ENCODE measurements at regions not wholly inside any gene's neighbourhood (a gene's known extent, or its start where the extent isn't known, plus 50 kb on each side); places are given as distances from the start of the nearest gene placed in this dataset.
A peak's percentile ranks its signal among the peaks of the same experiment; 100 is the strongest.

DNA sequence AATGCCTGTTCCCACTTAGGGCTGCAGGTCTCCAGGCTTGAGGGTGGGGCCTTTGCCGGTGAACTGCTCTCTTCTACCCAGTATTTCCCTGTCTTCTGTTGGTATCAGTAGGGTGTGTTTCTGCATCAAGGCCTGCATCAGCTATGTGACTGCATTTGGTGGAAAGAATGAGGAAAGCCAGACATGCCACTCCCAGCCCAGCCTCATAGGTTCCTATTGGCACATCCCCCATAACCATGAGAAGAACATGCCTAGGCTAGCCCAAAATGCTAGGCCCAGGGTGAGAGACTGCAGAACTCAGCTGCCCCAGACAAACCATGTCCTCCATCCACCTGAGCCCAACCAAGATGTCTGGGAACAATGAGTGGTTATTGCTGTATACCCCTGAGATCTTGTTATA is 380.3 kb upstream of the ADARB2 start:
- TF ChIP-seq, protein P1, sequence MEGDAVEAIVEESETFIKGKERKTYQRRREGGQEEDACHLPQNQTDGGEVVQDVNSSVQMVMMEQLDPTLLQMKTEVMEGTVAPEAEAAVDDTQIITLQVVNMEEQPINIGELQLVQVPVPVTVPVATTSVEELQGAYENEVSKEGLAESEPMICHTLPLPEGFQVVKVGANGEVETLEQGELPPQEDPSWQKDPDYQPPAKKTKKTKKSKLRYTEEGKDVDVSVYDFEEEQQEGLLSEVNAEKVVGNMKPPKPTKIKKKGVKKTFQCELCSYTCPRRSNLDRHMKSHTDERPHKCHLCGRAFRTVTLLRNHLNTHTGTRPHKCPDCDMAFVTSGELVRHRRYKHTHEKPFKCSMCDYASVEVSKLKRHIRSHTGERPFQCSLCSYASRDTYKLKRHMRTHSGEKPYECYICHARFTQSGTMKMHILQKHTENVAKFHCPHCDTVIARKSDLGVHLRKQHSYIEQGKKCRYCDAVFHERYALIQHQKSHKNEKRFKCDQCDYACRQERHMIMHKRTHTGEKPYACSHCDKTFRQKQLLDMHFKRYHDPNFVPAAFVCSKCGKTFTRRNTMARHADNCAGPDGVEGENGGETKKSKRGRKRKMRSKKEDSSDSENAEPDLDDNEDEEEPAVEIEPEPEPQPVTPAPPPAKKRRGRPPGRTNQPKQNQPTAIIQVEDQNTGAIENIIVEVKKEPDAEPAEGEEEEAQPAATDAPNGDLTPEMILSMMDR (IDR thresholded peaks at IDR 0.05; ENCODE audit: poor library complexity), result no peak
- TF ChIP-seq EZH2phosphoT487 (IDR thresholded peaks at IDR 0.05; ENCODE audit: low read depth, severe bottlenecking, unreplicated experiment), result no peak
- no peaks in the 10 kb centered on the region for H3K79me2 ChIP-seq
- no peaks in the 10 kb centered on the region for H4K20me1 ChIP-seq (ENCODE audit: insufficient read depth, poor library complexity, severe bottlenecking)
- no peaks in the 10 kb centered on the region for H3K9me2 ChIP-seq (replicated peaks; ENCODE audit: insufficient read depth)
- no peak overlapping the region for H2AFZ ChIP-seq
- H3K9me3 ChIP-seq (ENCODE audit: low read depth), result no peaks in the 10 kb centered on the region
- no peak for DNase-seq (ENCODE audit: low spot score)
- no peak overlapping the region for H3K4me2 ChIP-seq
- no peaks in the 10 kb centered on the region for H3K27me3 ChIP-seq
- no peak overlapping the region for H3K4me3 ChIP-seq
- H3K27ac ChIP-seq, result no peak overlapping the region
- no peaks in the 10 kb centered on the region for H3K4me1 ChIP-seq (ENCODE audit: insufficient read depth)
- WGBS (ENCODE audit: low lambda C conversion rate, missing lambda C conversion rate), result 90% methylated on average over 1 of the region's 1 CpG
- no peaks in the 10 kb centered on the region for H3K36me3 ChIP-seq (replicated peaks; ENCODE audit: insufficient read depth, low read depth)

- WGBS (ENCODE audit: low lambda C conversion rate, missing lambda C conversion rate), result 50% methylated on average over 8 of the region's 8 CpGs
- H3K4me3 ChIP-seq, result no peak overlapping the region
- H4K20me1 ChIP-seq (ENCODE audit: insufficient read depth, poor library complexity, severe bottlenecking), result no peaks in the 10 kb centered on the region
- no peak overlapping the region for H2AFZ ChIP-seq
- TF ChIP-seq EZH2phosphoT487 (IDR thresholded peaks at IDR 0.05; ENCODE audit: low read depth, severe bottlenecking, unreplicated experiment) (no peak), EZH2 (IDR thresholded peaks at IDR 0.05; ENCODE audit: borderline replicate concordance) (no peak)
- TF ChIP-seq, protein P1 (IDR thresholded peaks at IDR 0.05; ENCODE audit: poor library complexity), result no peak
- H3K9me3 ChIP-seq (ENCODE audit: low read depth), result no peaks in the 10 kb centered on the region
- no peaks in the 10 kb centered on the region for H3K4me1 ChIP-seq (ENCODE audit: insufficient read depth)
- no peak overlapping the region for H3K27ac ChIP-seq
- H3K4me2 ChIP-seq, result no peak overlapping the region
- no peaks in the 10 kb centered on the region for H3K79me2 ChIP-seq
- H3K27me3 ChIP-seq, result no peaks in the 10 kb centered on the region
- H3K36me3 ChIP-seq (replicated peaks; ENCODE audit: insufficient read depth, low read depth), result no peaks in the 10 kb centered on the region
- peak; percentile 36 for DNase-seq (ENCODE audit: low spot score)
- no peaks in the 10 kb centered on the region for H3K9me2 ChIP-seq (replicated peaks; ENCODE audit: insufficient read depth)
These were observed 374.6 kb upstream of the ADARB2 start for GRCh38 chr10:2111965-2112364.

DNA sequence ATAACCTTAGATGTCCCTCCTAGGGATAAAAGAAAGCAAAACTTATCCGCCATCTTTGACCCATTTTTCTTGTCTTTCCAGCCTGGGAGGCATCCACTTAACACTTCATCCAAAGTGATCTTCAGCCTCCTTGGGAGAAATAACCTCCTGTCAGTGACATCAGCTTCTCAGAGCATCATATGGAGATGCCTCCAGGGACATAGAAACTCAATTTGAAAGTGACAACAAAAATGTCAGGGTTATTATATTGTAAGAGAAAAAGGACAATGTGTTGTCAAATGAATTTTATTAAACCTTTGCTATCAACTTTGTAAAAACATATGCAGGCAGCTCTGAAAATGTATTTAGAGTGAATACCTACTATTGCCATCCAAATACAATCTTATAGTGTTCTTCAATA is 371.2 kb upstream of the ADARB2 start:
- TF ChIP-seq, protein P1 (IDR thresholded peaks at IDR 0.05; ENCODE audit: poor library complexity), result no peak
- no peak for TF ChIP-seq EZH2phosphoT487 (IDR thresholded peaks at IDR 0.05; ENCODE audit: low read depth, severe bottlenecking, unreplicated experiment)
- TF ChIP-seq EZH2 (IDR thresholded peaks at IDR 0.05; ENCODE audit: borderline replicate concordance), result no peak
- H3K4me1 ChIP-seq (ENCODE audit: insufficient read depth), result no peaks in the 10 kb centered on the region
- no peaks in the 10 kb centered on the region for H3K36me3 ChIP-seq (replicated peaks; ENCODE audit: insufficient read depth, low read depth)
- H4K20me1 ChIP-seq (ENCODE audit: insufficient read depth, poor library complexity, severe bottlenecking), result no peaks in the 10 kb centered on the region
- no peaks in the 10 kb centered on the region for H3K27me3 ChIP-seq
- H3K79me2 ChIP-seq, result no peaks in the 10 kb centered on the region
- H3K9me2 ChIP-seq (replicated peaks; ENCODE audit: insufficient read depth), result no peaks in the 10 kb centered on the region
- H3K4me2 ChIP-seq, result no peak overlapping the region
- H3K27ac ChIP-seq, result no peak overlapping the region
- no peaks in the 10 kb centered on the region for H3K9me3 ChIP-seq (ENCODE audit: low read depth)
- DNase-seq (ENCODE audit: low spot score), result no peak
- no peak overlapping the region for H2AFZ ChIP-seq
- WGBS (ENCODE audit: low lambda C conversion rate, missing lambda C conversion rate), result 92% methylated on average over 1 of the region's 1 CpG
- H3K4me3 ChIP-seq, result no peak overlapping the region

- Histone ChIP-seq H3K4me1 (ENCODE audit: insufficient read depth) (no peaks in the 10 kb centered on the region), H3K79me2 (no peaks in the 10 kb centered on the region), H4K20me1 (ENCODE audit: insufficient read depth, poor library complexity, severe bottlenecking) (no peaks in the 10 kb centered on the region), H3K27ac (no peak overlapping the region), H3K27me3 (no peaks in the 10 kb centered on the region), H3K9me2 (replicated peaks; ENCODE audit: insufficient read depth) (no peaks in the 10 kb centered on the region), H3K36me3 (replicated peaks; ENCODE audit: insufficient read depth, low read depth) (no peaks in the 10 kb centered on the region), H2AFZ (no peak overlapping the region), H3K4me3 (no peak overlapping the region), H3K9me3 (ENCODE audit: low read depth) (no peaks in the 10 kb centered on the region), H3K4me2 (no peak overlapping the region)
- no peak for DNase-seq (ENCODE audit: low spot score)
- no peak for TF ChIP-seq EZH2 (IDR thresholded peaks at IDR 0.05; ENCODE audit: borderline replicate concordance)
- TF ChIP-seq EZH2phosphoT487 (IDR thresholded peaks at IDR 0.05; ENCODE audit: low read depth, severe bottlenecking, unreplicated experiment), result no peak
- TF ChIP-seq, protein P1 (IDR thresholded peaks at IDR 0.05; ENCODE audit: poor library complexity), result no peak
- 75% methylated on average over 2 of the region's 2 CpGs for WGBS (ENCODE audit: low lambda C conversion rate, missing lambda C conversion rate)
These were observed 369.3 kb upstream of the ADARB2 start for GRCh38 chr10:2106641-2107040.
